ENCODE measurements at regions not wholly inside any gene's neighbourhood (a gene's known extent, or its start where the extent isn't known, plus 50 kb on each side); places are given as distances from the start of the nearest gene placed in this dataset.

DNA sequence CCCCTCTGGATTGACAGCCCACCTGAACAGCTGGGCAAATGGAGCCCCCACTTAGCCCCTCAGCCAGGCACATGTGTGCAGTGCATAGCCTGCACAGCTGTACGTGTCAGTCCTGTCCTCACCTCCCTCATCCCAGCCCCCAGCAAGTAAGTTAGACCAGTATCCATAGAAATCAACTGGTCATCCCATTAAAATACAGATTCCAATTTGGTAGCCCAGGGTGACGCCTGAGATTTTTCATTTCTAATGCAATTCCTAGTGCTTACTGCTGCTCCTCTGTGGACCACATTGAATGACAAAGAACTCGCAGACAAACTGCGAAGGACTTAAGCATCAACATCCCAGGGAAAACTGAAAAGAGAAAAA, 99.0 kb upstream of the GJB5 start:
- no peak for DNase-seq (ENCODE audit: low read depth in 2 of 2)

DNA sequence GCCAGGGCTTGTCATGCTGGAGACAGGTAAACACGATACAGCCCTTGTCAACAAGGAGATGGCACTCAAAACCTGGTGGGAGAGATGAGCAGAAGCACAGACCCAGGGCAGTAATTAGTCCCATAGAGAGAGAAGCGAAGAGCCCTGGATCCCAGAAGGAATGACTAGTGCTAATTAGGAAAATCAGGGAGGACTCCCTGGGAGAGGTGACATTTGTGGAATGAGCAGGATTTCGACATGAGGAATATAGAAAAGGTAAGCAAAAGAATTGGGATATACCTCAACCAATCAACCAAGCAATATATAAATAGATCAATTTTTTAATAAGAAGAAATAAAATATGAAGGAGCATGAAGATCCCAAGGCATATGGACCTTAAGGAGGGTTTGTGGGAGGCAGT, 98.5 kb upstream of the GJB5 start:
- no peak for DNase-seq (ENCODE audit: low read depth in 2 of 2)

DNA sequence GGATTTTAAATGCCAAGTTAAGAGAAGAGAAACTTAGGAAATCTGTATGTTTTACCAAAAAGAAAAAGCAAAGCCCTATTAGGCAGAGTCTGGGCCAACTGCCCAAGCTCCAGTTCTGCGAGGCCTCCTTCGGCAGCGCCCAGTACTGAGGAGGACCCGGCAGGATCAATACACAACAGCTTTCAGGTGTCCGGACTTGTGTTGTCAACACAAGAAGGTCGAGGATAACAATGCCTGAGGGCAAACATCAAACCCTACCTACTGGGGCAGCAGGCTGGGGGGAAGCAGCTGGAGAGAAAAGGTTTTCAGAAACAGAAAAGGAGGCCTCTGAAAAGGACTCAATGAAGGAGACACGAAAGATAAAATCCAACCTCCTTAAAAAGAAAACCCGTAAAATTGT, 98.1 kb upstream of the GJB5 start:
- no peak for DNase-seq (ENCODE audit: low read depth in 2 of 2)

DNA sequence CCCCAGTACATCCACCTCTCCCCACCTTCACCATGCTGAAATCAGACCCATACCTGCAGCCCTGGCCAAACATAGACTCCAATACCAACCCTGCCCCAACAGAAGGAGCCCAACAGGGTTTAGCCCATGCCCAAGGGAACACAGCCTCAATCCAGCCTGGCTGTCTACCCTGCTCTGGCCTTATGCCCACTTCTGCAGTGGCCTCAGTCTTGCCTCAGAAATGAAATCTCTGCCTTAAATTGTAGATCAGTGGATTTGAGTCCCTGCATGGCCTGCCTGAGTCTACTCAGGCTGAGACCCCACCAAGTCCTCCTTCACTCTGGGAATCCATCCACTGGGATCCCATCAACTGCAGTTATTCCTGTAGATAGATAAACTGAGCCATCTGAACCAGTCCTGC, 97.6 kb upstream of the GJB5 start:
- no peak for DNase-seq (ENCODE audit: low read depth in 2 of 2)

DNA sequence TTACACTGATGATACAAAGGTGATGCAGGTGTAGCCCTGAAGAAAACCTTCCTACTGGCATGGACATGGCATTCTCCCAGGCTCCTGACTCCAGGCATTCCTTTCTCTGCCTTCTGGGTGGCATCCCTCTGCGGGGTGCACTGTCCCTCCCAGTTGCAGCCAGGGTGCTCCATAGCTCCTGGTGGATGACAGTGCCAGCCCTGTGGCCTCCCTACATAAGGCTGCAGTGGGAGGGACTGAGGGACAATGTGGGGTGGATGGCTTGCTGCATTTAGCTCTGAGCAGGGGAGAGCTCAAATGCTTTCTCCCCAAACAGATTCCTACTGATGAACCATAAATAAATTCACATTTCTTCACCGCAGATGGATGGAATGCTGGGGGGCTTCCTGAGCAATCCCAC, 97.0 kb upstream of the GJB5 start:
- DNase-seq (ENCODE audit: low read depth in 2 of 2): no peak

DNA sequence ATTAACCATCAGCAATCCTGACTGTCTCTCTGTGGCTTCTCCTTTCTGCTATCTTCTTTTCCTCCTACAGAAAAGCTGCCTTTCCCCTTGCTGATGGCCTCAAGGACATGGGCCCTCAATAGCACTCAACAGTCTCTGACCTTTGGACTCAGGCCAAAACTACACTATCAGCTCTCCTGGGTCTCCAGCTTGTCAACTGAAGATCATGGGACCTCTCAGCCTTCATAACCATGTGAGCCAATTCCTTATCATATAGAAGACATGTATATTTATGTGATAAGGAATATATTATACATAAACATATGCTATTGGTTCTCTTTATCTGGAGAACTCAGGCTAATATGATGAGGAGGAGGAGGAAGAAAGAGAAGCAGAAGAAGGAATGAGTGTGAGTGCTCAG, 91.8 kb upstream of the GJB5 start:
- DNase-seq (ENCODE audit: low read depth in 2 of 2): no peak

DNA sequence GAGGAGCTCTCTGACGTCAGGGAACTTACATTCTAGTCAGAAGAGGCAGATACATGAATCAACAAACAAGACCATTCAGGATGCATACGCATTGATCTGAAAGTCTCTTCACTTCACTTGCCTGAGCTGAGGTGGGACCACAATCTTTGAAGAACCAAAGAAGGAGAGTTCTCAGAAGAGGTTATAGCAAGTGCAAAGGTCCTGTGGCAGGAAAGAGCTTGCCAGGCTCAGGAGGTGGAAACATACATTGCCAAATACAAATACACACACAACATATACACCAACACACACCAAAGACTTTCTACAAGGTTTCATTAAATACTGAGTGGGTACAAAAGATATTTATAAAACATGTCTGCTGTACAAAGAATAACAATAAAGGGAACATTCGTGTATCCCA, 86.8 kb upstream of the GJB5 start:
- no peak for DNase-seq (ENCODE audit: low read depth in 2 of 2)

DNA sequence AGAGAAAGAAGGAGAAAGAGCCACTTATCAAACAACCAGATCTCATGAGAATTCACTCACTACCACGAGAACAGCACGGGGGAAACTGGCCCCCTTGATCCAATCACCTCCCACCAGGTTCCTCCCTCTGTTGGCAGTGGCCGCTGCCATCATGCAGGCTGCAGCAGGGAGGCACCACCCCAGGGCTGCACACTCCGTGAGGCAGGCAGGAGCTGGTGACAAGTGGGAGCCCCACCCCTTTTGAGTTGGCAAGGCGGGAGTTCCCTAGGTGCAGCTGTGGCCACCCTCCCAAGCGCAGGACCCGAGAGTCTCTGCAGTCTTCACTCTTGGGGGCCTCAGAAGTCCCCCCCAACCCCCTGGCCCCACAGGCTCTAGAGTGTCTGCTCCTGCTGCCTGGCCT, 83.9 kb upstream of the GJB5 start:
- no peak for DNase-seq (ENCODE audit: low read depth in 2 of 2)

DNA sequence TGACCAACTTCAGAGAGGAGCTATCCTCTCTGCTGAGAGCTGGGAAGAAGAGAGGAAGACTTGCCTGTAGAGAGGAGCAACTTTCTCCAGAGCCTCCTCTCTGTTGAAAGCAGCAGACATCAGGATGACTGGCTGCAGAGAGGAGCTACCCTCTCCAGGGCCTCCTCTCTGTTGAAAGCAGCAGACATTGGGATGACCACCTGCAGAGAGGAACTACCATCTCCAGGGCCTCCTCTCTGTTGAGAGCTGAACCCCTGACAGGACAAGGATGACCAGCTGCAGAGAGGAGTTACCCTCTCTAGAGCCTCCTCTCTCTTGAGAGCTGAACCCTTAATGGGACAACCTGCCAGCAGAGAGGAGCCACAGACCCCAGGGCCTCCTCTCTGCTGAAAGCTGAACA, 83.0 kb upstream of the GJB5 start:
- no peak for DNase-seq (ENCODE audit: low read depth in 2 of 2)

DNA sequence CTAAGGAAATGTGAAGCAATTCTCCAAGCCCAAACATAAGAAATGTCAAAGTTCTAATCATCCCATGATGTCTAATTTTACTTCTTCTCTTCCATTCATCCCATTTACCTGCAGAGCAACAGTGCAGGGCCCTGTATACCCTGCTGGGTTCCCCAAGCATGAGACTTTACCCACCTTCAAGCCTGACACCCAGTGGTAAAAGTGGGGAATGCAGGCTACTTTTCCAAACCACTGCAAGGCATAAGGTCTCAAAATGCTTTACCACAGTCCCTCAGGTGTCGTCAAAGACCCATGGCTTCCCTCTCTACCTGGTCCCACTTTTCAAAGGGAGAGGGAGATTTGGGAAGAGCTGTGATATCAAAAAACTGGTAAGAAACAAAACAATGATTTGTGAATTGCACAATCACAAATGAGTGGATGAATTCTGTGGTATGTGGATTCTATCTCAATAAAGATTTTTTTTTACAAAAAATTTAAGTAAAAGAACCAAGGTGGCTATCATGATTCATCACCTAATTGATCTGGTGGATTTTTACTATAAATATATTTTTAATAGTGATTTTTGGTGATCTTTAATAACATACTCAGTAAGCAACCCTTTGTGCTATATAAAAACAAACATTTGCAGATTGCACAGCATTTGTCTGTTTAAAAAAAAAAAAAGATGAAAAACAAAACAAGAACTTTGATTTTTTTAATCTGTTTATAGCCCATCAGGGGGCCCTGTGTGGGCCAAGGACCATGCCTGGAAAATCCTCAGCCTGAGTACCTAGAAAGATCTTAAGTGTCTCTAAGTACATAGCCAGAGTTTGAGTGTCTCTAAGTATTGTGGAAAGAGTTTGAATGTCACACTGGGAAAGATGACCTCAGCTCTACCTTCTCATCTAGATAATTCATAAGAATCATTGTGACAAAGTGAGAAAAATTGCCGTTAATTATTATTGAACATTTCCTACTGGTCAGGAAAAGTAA, 73.1 kb upstream of the GJB5 start:
- peak; percentile 18 to 22 for DNase-seq (ENCODE audit: low read depth in 2 of 2)

DNA sequence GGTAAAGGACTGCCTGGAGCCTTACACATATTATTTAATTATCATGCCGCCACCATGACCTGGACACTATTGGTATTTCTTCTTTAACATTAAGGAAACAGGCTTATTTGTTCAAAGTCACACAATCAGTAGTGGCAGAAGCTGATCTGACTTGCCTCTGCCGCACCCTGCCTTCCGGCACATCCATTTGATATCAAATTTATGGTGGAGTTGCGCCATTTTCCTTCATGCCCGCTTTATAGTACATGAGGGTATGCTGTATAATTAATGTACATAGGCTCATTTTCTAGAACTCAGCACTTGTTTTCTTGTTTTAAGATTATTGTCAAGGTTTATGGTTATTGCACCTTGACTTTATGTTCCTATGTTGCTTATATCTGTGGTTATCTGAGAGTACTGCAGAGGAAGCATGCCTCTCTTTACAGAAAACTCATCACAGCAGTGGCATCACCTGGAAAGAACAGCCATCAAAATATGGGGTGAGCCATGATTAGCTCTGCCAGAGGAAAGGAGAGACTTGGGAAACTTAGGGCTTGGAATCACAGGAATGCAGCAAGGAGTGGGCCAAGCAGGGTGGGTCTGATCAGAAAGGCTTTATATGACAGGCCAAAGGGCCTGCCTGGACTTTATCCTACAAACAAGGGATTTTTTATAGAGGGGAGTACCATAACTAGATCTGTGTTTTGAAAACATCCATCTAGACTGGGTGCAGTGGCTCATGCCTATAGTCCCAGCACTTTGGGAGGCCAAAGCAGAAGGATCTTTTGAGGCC, 72.2 kb upstream of the GJB5 start:
- DNase-seq (ENCODE audit: low read depth in 2 of 2): no peak

DNA sequence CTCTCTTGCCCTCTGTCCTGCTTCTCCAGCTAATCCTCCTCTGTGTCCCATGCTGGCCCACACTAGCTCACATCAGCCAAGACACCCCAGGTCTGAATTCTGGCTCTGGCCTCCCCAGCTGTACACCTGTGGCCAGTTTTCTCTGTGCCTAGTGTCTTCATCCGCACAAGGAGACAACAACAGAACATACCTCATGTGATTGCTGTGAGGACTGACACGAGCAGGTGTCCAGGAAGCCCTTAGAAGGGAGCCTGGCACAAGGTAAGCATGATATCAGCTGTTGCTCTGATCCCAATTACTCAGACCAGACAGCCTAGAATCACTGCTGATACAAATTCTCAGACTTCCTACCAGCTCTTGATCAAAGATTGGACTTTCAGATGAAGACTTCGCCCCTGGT, 71.2 kb upstream of the GJB5 start:
- no peak for DNase-seq (ENCODE audit: low read depth in 2 of 2)

DNA sequence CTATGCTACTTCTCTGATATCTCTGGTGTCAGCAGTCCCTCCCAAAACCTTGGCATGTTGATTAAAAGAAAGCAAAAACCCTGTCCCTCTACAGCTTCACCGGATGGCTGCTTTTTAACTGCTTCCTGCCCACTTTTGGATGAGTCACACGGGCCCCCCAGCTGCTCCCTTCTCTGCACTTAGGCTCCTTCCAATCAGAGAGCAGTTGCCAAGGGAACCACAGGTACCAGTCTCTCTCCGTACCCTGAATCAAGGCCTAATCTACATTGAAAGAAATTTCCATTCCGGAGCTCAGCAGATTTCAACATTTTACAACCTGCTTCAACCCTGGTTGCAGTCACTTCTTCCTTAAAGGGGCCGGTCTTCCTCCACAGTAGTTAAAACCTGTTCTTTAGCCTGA, 70.6 kb upstream of the GJB5 start:
- DNase-seq (ENCODE audit: low read depth in 2 of 2): peak; percentile 10 to 23

DNA sequence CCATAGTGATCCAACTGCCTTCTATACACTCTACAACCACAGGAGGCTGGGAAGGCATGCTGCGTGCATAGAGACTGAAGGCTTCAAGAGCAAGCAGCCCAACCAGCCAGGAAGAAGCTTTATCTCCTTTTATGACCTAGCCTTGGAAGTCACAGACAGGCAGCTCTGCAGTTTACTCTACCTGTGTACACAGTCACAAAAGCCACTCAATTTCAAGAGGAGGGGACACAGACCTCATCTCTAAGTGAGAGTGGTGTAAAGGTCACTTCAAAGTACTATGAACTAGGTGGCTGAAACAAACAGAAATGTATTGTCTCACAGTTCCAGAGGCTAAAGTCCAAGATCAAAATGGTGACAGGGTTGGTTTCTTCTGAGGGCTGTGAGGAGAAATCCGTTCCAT, 69.6 kb upstream of the GJB5 start:
- DNase-seq (ENCODE audit: low read depth in 2 of 2): no peak

DNA sequence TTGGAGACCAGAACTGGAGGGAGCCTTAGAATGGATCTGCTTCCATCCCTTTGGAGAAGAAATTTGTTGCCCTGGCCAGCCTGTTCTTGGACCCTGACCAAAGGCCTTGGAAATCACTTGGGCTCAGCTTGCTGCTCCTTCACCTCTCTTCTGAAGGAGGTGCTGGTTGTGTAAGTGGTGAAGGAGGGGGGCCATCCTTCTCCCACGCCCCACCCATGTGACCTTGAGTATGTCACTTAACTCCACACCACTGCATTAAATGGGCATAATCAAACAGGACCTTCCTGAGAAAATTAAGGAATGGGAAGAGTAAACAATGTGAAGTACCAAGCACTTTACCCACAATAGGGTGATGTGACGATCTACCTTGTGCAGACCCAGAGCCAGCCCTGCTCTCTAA, 68.3 kb upstream of the GJB5 start:
- no peak for DNase-seq (ENCODE audit: low read depth in 2 of 2)

DNA sequence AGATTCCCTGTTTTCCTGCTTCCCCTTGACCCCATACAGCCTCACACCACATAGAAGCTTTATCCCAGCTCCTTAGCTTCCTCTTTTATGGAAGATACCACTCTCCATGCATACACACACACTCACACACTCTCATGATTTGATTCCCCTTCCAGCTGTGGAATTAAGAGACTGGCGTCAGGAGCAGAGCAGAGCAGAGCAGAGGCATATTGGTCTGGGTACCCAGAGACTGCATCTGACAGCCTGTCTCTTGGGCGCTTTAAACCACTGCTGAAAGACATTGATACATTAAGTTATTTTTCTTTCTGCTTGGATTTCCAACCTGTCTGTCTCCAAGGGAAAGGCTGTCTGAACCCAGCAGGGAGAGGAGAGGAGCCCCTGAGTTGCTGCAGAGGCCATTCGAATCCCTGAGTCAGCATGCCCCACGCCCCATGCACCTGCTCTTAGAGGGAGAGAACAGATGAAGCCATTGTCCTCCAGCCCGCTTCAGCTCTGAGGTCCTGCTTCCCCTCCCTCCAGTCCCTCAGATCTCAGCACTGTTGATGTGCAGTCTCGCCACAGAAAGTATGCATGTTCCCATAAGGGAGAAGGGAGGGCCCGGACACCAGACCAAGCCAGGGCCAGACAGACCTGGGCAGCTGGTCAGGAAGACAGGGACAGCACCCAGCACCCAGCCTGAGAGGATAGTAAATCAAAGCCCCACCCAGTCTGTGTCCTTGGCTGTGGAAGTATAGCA, 66.7 kb upstream of the GJB5 start:
- no peak for DNase-seq (ENCODE audit: low read depth in 2 of 2)

DNA sequence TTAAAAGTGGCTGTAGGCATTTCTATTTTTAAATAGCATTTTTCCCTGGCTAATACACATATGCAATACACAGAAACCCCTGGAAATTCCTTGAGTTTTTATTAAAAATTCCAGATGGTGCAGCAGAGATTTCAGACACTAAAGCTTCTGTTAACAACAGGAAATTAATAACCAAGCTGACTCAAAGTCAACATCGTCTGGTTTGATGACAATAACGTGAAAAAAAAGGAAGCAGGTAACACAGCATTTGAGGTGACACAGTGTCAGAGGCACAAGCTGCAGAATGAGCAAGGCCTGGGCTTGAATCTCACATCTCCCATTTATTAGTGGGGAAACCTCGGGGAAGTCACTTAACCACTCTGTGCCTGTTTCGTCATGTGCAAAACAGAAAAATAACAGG, 64.6 kb upstream of the GJB5 start:
- no peak for DNase-seq (ENCODE audit: low read depth in 2 of 2)

DNA sequence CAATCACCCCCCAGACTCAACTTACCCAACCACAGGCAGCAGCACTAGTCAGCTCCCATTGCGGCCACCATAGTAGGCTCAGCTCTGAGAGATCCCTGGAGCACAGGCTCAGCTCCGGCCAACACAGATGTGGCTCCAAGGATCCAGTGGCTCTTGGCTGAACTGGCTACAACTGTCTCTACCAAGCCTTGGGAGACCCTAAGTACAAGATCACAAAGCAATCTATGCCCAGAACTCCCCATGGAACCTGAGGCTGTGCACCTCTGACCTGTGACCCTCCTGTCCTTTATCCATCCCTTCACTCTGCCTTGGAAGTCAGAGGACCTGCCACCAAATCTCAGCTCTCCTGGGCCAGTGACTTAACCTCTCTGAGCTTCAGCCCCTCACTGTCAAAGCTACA, 61.8 kb upstream of the GJB5 start:
- DNase-seq (ENCODE audit: low read depth in 2 of 2): no peak

DNA sequence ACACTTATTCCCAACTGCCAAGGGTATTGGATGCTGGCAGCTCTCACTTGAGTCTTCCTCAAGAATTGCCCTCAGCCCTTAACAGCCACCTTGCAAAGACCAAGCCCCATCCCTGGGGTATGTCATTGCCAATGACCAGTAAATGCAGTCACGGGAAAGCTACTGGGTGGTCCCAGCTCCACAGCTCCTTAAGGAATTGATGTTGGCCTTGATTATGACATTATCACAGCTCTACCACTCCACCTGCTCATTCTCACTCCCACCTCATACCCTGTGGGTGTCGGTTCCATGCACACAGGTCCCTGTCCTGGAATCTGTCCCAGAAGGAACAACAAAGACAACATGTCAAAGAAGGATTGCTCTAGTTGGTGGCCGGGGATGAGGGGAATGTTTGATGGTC, 60.5 kb upstream of the GJB5 start:
- DNase-seq (ENCODE audit: low read depth in 2 of 2): no peak

DNA sequence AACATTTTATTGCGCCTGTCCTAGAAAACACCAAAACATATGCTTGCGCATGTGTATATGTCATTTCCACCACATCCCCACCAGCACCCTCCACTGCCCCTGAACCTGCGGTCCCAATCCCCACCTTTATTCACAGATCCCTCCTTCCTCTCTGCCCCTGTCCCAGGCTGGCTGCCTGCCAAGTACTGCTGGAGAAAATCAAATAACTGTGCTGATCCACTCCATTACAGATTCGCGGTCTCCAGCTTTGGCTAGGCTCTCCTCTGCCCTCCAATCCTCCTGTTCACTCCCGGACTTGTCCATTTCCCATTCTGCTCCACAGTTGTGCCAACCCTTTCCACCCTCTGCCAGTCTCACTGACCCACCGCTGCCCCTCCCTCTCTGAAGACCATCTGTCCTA, 59.3 kb upstream of the GJB5 start:
- no peak for DNase-seq (ENCODE audit: low read depth in 2 of 2)

DNA sequence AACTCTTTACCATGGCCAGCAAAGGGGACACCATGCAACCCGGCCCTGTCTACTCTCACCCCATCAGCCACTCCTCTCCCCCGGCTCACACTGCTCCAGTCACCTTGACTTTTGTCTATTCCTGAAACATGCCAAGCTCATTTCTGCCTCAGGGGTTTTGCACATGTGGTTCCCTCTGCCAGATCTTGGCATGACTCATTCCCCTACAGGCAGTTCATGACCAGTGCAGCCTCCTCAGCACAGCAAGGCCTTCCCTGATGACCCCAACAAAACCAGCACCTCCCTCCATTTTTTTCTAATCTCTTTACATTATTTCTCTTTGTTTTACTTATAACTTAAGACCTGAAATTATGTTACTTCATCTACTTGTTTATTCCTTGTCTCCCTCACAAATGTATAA, 58.6 kb upstream of the GJB5 start:
- no peak for DNase-seq (ENCODE audit: low read depth in 2 of 2)

DNA sequence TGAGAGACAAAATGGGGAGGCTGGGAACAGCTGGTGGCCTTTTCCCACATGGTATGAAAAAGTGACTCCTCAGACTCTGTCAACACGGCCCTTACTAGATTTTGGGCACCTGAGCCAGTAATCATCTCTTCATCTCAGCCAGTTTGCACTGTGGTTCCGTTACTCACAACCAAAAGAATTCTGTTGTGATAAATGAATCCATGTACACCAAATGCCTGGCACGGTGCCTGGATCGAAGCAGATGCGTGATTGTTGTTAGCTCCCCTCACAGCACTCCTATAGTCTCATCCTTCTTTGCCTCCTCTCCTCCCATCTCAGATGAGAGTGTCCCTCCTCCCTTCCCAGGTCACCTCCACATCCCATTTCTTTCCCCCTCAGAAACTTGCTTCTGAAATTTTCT, 57.9 kb upstream of the GJB5 start:
- DNase-seq (ENCODE audit: low read depth in 2 of 2): no peak

DNA sequence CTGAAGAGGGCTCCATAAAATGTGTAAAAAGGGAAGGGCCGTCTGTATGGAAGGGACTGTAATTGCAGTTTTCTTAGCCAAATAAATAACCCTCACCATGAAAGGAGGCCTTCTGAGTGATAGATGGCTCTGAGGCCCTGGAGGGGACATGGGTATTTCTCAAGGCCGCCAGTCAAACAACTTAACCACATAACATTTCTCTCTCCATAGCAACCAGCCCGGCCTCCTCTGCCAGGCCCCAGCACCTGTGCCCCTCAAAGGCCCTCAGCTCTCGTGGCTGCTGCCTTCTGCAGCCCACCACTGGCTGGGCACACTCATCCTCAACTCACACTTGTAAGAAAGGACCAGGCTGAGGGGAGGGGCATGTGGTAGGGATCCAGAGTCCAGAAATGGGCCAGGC, 57.0 kb upstream of the GJB5 start:
- no peak for DNase-seq (ENCODE audit: low read depth in 2 of 2)
